HG02798 (cell line): ENCODE measurements at regions not wholly inside any gene's neighbourhood (a gene's known extent, or its start where the extent isn't known, plus 50 kb on each side); places are given as distances from the start of the nearest gene placed in this dataset.

ENCODE experiments used
- ATAC-seq: cut with Tn5 transposase; IDR thresholded peaks from one replicate; pipeline ENCODE4 v1.9.1; 2021; ENCODE audit warnings: mild to moderate bottlenecking; ENCODE audit not compliant: unreplicated experiment, poor library complexity

GRCh38 chr4:117324851-117325491 is 239.6 kb upstream of the TRAM1L1 start:
- ATAC-seq = no peak

- no peak for ATAC-seq
Measured at GRCh38 chr4:117326091-117326490, 240.7 kb upstream of the TRAM1L1 start.

GRCh38 chr4:117327491-117327890 is 242.1 kb upstream of the TRAM1L1 start:
- no peak for ATAC-seq

- no peak for ATAC-seq
Measured at GRCh38 chr4:117328333-117328732, 243.0 kb upstream of the TRAM1L1 start.

- ATAC-seq = no peak
Measured at GRCh38 chr4:117331817-117332216, 246.4 kb upstream of the TRAM1L1 start.

- no peak for ATAC-seq
Measured at GRCh38 chr4:117334451-117335188, 249.2 kb upstream of the TRAM1L1 start.

GRCh38 chr4:117357437-117357836 is 272.1 kb upstream of the TRAM1L1 start:
- no peak for ATAC-seq

GRCh38 chr4:117357866-117358265 is 272.5 kb upstream of the TRAM1L1 start:
- no peak for ATAC-seq

GRCh38 chr4:117370944-117371668 is 285.7 kb upstream of the TRAM1L1 start:
- ATAC-seq = no peak

GRCh38 chr4:117375101-117375500 is 289.7 kb upstream of the TRAM1L1 start:
- no peak for ATAC-seq

GRCh38 chr4:117376692-117377091 is 291.3 kb upstream of the TRAM1L1 start:
- ATAC-seq = no peak

GRCh38 chr4:117378942-117379341 is 293.6 kb upstream of the TRAM1L1 start:
- no peak for ATAC-seq

GRCh38 chr4:117383468-117383867 is 298.1 kb upstream of the TRAM1L1 start:
- no peak for ATAC-seq

GRCh38 chr4:117385526-117385925 is 300.1 kb upstream of the TRAM1L1 start:
- no peak for ATAC-seq

- ATAC-seq = no peak
Measured at GRCh38 chr4:117387072-117387471, 301.7 kb upstream of the TRAM1L1 start.

- no peak for ATAC-seq
Measured at GRCh38 chr4:117400039-117400835, 314.9 kb upstream of the TRAM1L1 start.

- no peak for ATAC-seq
Measured at GRCh38 chr4:117412661-117413060, 327.3 kb upstream of the TRAM1L1 start.

- no peak for ATAC-seq
Measured at GRCh38 chr4:117417856-117418255, 332.5 kb upstream of the TRAM1L1 start.

GRCh38 chr4:117420948-117421347 is 335.6 kb upstream of the TRAM1L1 start:
- no peak for ATAC-seq

- ATAC-seq = no peak
Measured at GRCh38 chr4:117421706-117422105, 336.3 kb upstream of the TRAM1L1 start.

- ATAC-seq = no peak
Measured at GRCh38 chr4:117422297-117422696, 336.9 kb upstream of the TRAM1L1 start.
